GM23338 (cell line): ENCODE measurements at regions not wholly inside any gene's neighbourhood (a gene's known extent, or its start where the extent isn't known, plus 50 kb on each side); places are given as distances from the start of the nearest gene placed in this dataset.
A peak's percentile ranks its signal among the peaks of the same experiment; 100 is the strongest.

Experiments
- ATAC-seq: fragments of 200-7000 bp; cut with Tn5 transposase; 3 replicates; pipeline ENCODE4 v1.9.1; 2020
- DNase-seq: peaks from one replicate; pipeline ENCODE4 v3.0.0-alpha.2; 2015; ENCODE audit warnings: low spot score
- H2AFZ ChIP-seq: fragments of 200-600 bp; sonication (generic); 2 replicates; pipeline ENCODE4 v1.8.0; 2016; ENCODE audit warnings: antibody characterized with exemption, mild to moderate bottlenecking, moderate library complexity
- H3F3A ChIP-seq: fragments of 200-600 bp; sonication (generic); replicated peaks from 2 replicates; pipeline ENCODE4 v1.8.0; 2017; ENCODE audit warnings: antibody characterized with exemption, mixed run types, low read depth
- H3K27ac ChIP-seq: fragments of 200-600 bp; sonication (generic); 2 replicates; pipeline ENCODE4 v1.6.1; 2016; ENCODE audit warnings: low read depth
- H3K27me3 ChIP-seq: fragments of 200-600 bp; sonication (generic); 2 replicates; pipeline ENCODE4 v1.8.0; 2016; ENCODE audit warnings: mild to moderate bottlenecking, mixed run types, moderate library complexity; ENCODE audit not compliant: insufficient read depth
- H3K36me3 ChIP-seq: fragments of 200-600 bp; sonication (generic); 2 replicates; pipeline ENCODE4 v1.8.0; 2016; ENCODE audit warnings: mild to moderate bottlenecking; ENCODE audit not compliant: insufficient read depth
- H3K4me1 ChIP-seq: fragments of 200-600 bp; sonication (generic); 2 replicates; pipeline ENCODE4 v1.8.0; 2016; ENCODE audit warnings: mild to moderate bottlenecking, moderate library complexity; ENCODE audit not compliant: insufficient read depth
- H3K4me2 ChIP-seq: fragments of 200-600 bp; sonication (generic); 2 replicates; pipeline ENCODE4 v1.7.1; 2017; ENCODE audit warnings: mixed run types
- H3K4me3 ChIP-seq: fragments of 200-600 bp; sonication (generic); 2 replicates; pipeline ENCODE4 v1.6.1; 2016; ENCODE audit warnings: mixed run types
- H3K79me2 ChIP-seq: fragments of 200-600 bp; sonication (generic); replicated peaks from 2 replicates; pipeline ENCODE4 v1.8.0; 2017; ENCODE audit warnings: mild to moderate bottlenecking; ENCODE audit not compliant: insufficient read depth
- H3K9me2 ChIP-seq: fragments of 200-600 bp; sonication (generic); 2 replicates; pipeline ENCODE4 v1.8.0; 2017; ENCODE audit not compliant: insufficient read depth
- H4K20me1 ChIP-seq: fragments of 200-600 bp; sonication (generic); replicated peaks from 2 replicates; pipeline ENCODE4 v1.8.0; 2017; ENCODE audit warnings: mild to moderate bottlenecking; ENCODE audit not compliant: insufficient read depth
- H3K27ac Mint-ChIP-seq: 2 replicates; pipeline ENCODE4 v1.8.0; 2020; ENCODE audit warnings: inconsistent platforms, mild to moderate bottlenecking, moderate library complexity, mixed read lengths
- H3K27me3 Mint-ChIP-seq: 3 replicates; pipeline ENCODE4 v1.8.0; 2022; ENCODE audit warnings: low read depth, mild to moderate bottlenecking, moderate library complexity, mixed read lengths, inconsistent platforms; ENCODE audit not compliant: insufficient read depth, poor library complexity
- H3K36me3 Mint-ChIP-seq: 3 replicates; pipeline ENCODE4 v1.8.0; 2021; ENCODE audit warnings: low read depth, mild to moderate bottlenecking, inconsistent platforms, moderate library complexity, mixed read lengths
- H3K4me1 Mint-ChIP-seq: 3 replicates; pipeline ENCODE4 v1.8.0; 2020; ENCODE audit warnings: mild to moderate bottlenecking, inconsistent platforms, mixed read lengths
- H3K4me3 Mint-ChIP-seq: 3 replicates; pipeline ENCODE4 v1.8.0; 2021; ENCODE audit warnings: moderate library complexity, mild to moderate bottlenecking, inconsistent platforms, mixed read lengths
- H3K9me3 Mint-ChIP-seq: 3 replicates; pipeline ENCODE4 v1.8.0; 2020; ENCODE audit warnings: moderate library complexity, mild to moderate bottlenecking, inconsistent platforms, mixed read lengths
- CREB1 ChIP-seq: fragments of 250-450 bp; sonication (Bioruptor Pico); IDR thresholded peaks from 2 replicates; pipeline ENCODE4 v1.5.0; 2020; ENCODE audit warnings: low read depth, mild to moderate bottlenecking, moderate library complexity
- CTCF ChIP-seq, 2 experiments: fragments of 200-600 bp in 1 of 2; sonication (generic) in 1 of 2; conservative IDR thresholded peaks; 2 replicates each; pipeline versions ENCODE4 v1.5.1 to v1.6.1; 2016 to 2017; ENCODE audit warnings: antibody characterized with exemption in 2 of 2, low read depth in 2 of 2, mild to moderate bottlenecking in 2 of 2, moderate library complexity in 1 of 2
- ETS1 ChIP-seq: IDR thresholded peaks from 2 replicates; pipeline ENCODE4 v1.6.1; 2016; ENCODE audit warnings: antibody characterized with exemption
- EZH2 ChIP-seq: fragments of 200-600 bp; sonication (generic); IDR thresholded peaks from one replicate; pipeline ENCODE4 v1.8.0; 2017; ENCODE audit warnings: antibody characterized with exemption, mild to moderate bottlenecking, low read depth; ENCODE audit not compliant: unreplicated experiment
- JUNB ChIP-seq: IDR thresholded peaks from one replicate; pipeline ENCODE4 v1.6.1; 2016; ENCODE audit warnings: antibody characterized with exemption; ENCODE audit not compliant: unreplicated experiment
- NANOG ChIP-seq: IDR thresholded peaks from 2 replicates; pipeline ENCODE4 v1.6.1; 2016; ENCODE audit warnings: antibody characterized with exemption, borderline replicate concordance
- POLR2AphosphoS5 ChIP-seq: IDR thresholded peaks from 2 replicates; pipeline ENCODE4 v1.6.1; 2016; ENCODE audit warnings: antibody characterized with exemption, low read depth
- REST ChIP-seq: IDR thresholded peaks from one replicate; pipeline ENCODE4 v1.6.1; 2018; ENCODE audit warnings: antibody characterized with exemption; ENCODE audit not compliant: unreplicated experiment
- STAT1 ChIP-seq: IDR thresholded peaks from one replicate; pipeline ENCODE4 v1.6.1; 2016; ENCODE audit warnings: antibody characterized with exemption; ENCODE audit not compliant: unreplicated experiment
- ZNF114 ChIP-seq: fragments of 250-450 bp; sonication (Bioruptor Pico); IDR thresholded peaks from 2 replicates; pipeline ENCODE4 v1.5.0; 2020; ENCODE audit warnings: mild to moderate bottlenecking, moderate library complexity
- ZNF331 ChIP-seq: fragments of 250-450 bp; sonication (Bioruptor Pico); IDR thresholded peaks from 2 replicates; pipeline ENCODE4 v1.5.0; 2020; ENCODE audit warnings: low read depth, mild to moderate bottlenecking, moderate library complexity

GRCh38 chr5:171700318-171700912, 85.2 kb upstream of the SMIM23 start:
- no peaks in the 10 kb centered on the region for H3K27me3 ChIP-seq
- H3K9me3 Mint-ChIP-seq: no peaks in the 10 kb centered on the region
- no peaks in the 10 kb centered on the region for H3K36me3 ChIP-seq
- no peaks in the 10 kb centered on the region for H3K4me1 ChIP-seq
- no peak overlapping the region for H3K4me2 ChIP-seq
- no peak for TF ChIP-seq CTCF (conservative IDR thresholded peaks at IDR 0.05; ENCODE audit: low read depth in 2 of 2)
- no peak for TF ChIP-seq JUNB
- TF ChIP-seq ZNF331: no peak
- no peak for TF ChIP-seq CREB1 (CRISPR knock-in tag)
- no peak for TF ChIP-seq REST
- no peak for TF ChIP-seq NANOG
- TF ChIP-seq POLR2AphosphoS5: no peak
- no peak for TF ChIP-seq STAT1
- no peak overlapping the region for H3K27ac Mint-ChIP-seq
- H3K27ac ChIP-seq: no peak overlapping the region
- H3K9me2 ChIP-seq: peaks cover 5% of the 10 kb centered on the region; the same call in 1 of the 2 replicates
- no peak for DNase-seq
- no peak overlapping the region for H3K4me3 ChIP-seq
- H3K36me3 Mint-ChIP-seq: no peaks in the 10 kb centered on the region
- no peaks in the 10 kb centered on the region for H3F3A ChIP-seq
- peaks cover 3% of the 10 kb centered on the region for H3K27me3 Mint-ChIP-seq
- H3K4me3 Mint-ChIP-seq: no peak overlapping the region
- H3K4me1 Mint-ChIP-seq: 0 out of 3 replicates have a peak, but pooled peaks cover 3% of the 10 kb centered on the region
- no peaks in the 10 kb centered on the region for H4K20me1 ChIP-seq
- 0 out of 2 replicates have a peak overlapping the region, but pooled peaks have one; percentile 2 for H2AFZ ChIP-seq
- no peak for ATAC-seq
- H3K79me2 ChIP-seq: no peaks in the 10 kb centered on the region

- H3K4me3 Mint-ChIP-seq: no peak overlapping the region
- H3K79me2 ChIP-seq: no peaks in the 10 kb centered on the region
- TF ChIP-seq ZNF114 (CRISPR knock-in tag) (no peak), STAT1 (no peak), EZH2 (no peak), ETS1 (no peak), ZNF331 (no peak)
These were observed 84.5 kb upstream of the SMIM23 start for GRCh38 chr5:171701100-171701541.

More at GRCh38 chr5:171701100-171701541, 84.5 kb upstream of the SMIM23 start:
- no peak overlapping the region for H2AFZ ChIP-seq
- H3K36me3 Mint-ChIP-seq: no peaks in the 10 kb centered on the region
- H3K4me1 Mint-ChIP-seq: 0 out of 3 replicates have a peak, but pooled peaks cover 3% of the 10 kb centered on the region
- peaks cover 4% of the 10 kb centered on the region; the same call in 1 of the 2 replicates for H3K9me2 ChIP-seq
- no peaks in the 10 kb centered on the region for H3F3A ChIP-seq
- ATAC-seq (no peak), DNase-seq (peak; percentile 4)
- no peaks in the 10 kb centered on the region for H3K27me3 ChIP-seq
- H3K9me3 Mint-ChIP-seq: no peaks in the 10 kb centered on the region
- H3K4me1 ChIP-seq: no peaks in the 10 kb centered on the region
- H3K27ac Mint-ChIP-seq: no peak overlapping the region
- H3K4me2 ChIP-seq: no peak overlapping the region
- no peaks in the 10 kb centered on the region for H4K20me1 ChIP-seq
- H3K27ac ChIP-seq: no peak overlapping the region
- peaks cover 3% of the 10 kb centered on the region for H3K27me3 Mint-ChIP-seq
- H3K4me3 ChIP-seq: no peak overlapping the region
- H3K36me3 ChIP-seq: no peaks in the 10 kb centered on the region
